HG02884 (cell line): ENCODE measurements at regions not wholly inside any gene's neighbourhood (a gene's known extent, or its start where the extent isn't known, plus 50 kb on each side); places are given as distances from the start of the nearest gene placed in this dataset.

ENCODE experiments used
- ATAC-seq: cut with Tn5 transposase; IDR thresholded peaks from one replicate; pipeline ENCODE4 v1.9.1; 2021; ENCODE audit warnings: mild to moderate bottlenecking, moderate library complexity; ENCODE audit not compliant: unreplicated experiment

DNA sequence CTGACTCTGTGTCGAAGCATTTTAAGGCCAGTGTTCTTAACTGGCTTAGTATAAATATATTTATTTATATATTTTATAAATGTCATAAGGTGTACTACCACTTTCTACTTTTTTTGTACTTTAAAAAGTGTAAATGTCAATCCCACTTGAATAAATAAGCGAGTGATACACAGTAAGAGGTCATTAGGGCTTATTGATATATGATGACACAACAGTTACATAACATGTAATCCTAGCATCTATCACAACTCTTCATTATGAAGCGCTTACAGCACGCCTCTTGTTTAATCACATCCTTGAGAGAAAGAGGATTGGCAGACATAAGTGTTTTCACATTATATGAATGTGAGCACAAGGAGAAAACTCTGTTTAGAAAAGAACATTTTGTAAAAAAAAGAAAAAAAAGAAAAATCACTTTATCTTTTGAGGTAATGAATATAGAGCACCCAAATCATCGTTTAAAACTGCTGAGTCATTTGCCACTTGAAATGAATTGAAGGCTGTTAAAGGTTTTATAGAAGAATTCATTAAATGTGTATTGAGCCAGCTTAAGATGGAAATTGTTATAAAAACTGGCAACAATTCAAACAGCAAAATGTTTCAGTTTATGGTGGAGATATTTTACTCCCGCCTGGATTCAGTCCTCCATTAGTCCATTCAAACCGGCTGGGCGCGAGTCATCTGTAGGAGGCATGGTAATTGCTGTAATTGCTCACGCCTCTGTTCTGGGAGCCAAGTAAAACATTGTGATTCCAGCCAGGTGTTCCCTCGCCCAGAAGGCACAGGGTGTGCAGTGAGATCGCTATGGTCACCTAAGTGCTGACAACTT, 627.3 kb upstream of the KIRREL3 start:
- no peak for ATAC-seq

DNA sequence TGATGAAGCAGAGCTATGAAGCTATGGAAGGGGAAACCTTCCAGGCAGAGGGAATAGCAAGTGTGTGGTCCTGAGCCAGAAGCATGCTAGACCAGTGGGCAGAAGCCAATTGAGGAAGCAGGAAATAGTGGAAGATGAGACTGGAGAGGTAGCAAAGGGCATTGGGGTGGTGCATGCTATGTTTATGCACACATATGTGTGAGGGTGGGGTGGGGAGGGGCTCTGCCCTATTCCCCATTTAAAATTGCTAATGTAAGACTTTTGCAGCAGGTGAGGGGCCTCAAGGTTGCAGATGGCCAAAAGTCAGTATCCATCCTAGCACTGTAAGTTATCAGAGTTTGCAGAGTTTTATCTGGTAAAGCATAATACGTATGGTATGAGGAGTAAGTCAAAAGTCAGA, 626.6 kb upstream of the KIRREL3 start:
- ATAC-seq = no peak

DNA sequence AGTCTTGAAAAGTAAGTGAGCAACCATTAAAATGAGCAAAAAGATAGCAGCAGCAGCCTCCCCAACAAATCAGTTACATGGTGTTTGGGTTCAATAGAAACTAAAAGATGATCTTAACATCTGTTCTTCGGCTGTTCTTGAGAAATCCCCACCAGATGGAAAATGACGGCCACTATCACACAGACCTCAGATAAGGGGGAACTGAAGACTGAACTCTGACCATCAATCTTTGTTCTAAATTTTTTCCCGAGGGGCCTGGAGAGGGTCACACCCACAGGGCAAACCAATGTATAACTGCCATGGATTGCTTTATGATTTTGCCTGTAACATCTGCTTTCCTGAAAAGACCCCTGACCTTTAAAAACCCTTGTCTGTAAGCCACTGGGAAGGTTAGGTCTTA, 624.8 kb upstream of the KIRREL3 start:
- no peak for ATAC-seq

DNA sequence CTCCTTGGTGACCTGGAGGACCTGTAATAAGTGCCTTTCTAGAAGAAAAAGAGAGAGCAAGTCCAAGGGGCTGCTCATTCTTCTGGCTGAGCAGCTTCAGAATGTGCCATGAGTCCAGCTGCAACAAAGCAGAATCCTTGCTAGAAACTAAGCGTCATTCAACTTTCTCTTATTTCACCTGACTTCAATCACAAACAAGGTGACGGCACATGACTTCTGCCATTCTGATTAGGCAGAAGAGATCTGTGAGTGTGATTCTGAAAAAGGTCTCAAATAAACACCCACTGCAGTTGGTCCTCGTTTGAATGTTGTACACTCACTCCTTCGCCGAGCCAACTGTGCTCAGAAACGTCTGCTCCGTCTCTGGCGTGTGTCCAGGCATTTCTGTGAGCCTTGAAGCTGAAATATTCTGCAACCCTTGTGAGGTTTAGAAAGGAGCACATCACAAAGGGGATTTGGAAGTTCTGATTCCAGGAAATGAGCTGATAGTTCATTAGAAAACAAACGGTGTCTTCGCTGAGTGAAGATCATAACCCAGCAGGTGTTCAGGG, 623.8 kb upstream of the KIRREL3 start:
- no peak for ATAC-seq

DNA sequence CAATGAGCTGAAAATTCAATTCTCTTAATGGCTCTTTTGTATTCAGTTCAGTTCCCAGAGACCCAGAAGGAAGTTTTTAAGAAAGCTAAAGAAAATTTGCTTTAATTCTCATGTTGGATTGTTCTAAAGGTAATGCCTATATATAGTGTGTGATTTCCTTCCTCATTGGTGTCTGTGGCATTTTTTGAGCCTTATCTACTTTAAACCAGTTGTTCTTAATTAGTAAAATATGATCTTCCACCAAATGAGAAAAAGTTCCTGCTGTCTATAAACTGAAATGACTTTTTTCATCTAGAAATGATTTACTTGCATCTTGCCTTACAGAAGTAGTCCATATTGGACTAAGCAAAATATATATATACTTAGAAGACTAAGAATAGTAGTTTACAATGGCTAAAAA, 622.1 kb upstream of the KIRREL3 start:
- no peak for ATAC-seq

DNA sequence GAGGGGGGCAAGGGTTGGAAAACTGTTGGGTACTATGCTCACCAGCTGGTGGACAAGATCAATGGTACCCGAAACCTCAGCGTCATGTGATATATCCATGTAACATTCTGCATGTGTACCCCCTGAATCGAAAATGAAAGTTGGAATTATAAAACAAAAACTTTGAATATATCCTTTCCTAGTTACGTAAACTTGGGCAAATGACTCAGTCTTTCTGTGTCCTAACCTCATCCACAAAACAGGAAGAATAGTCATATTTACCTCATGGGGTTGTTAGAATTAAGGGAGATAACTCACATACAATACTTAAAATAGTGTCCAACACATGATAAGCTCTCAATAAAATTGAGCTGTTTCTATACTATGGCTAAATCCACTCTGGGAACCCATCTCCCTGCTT, 620.1 kb upstream of the KIRREL3 start:
- no peak for ATAC-seq

DNA sequence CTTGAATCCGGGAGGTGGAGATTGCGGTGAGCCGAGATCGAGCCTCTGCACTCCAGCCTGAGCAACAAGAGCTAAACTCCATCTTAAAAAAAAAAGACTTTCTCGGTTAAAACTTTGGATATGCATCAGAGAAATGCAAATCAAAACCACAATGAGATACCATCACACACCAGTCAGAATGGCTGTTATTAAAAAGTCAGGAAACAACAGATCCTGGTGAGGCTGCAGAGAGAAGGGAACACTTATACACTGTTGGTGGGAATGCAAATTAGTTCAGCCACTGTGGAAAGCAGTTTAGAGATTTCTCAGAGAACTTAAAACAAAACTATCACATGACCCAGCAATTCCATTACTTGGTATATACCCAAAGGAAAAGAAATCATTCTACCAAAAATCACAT, 619.4 kb upstream of the KIRREL3 start:
- no peak for ATAC-seq

DNA sequence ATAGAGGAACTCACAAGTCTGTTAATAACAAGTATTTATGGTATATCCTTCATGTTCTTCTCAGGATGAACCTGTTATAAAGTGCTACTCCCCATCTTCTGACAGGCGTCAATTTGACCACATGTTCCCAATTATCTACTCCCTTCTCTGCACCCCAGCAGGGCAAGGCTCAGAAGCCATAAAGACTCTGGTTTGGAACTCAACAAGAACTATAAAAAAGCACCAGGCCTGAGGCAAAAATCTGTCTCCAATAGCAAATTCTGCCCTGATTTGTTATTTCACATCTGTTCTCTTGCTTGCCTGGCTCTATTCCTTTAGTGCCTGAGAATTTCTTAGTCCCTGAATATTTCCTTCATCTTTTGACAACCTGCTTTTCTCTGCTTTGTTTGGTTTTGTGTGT, 618.2 kb upstream of the KIRREL3 start:
- ATAC-seq = no peak

DNA sequence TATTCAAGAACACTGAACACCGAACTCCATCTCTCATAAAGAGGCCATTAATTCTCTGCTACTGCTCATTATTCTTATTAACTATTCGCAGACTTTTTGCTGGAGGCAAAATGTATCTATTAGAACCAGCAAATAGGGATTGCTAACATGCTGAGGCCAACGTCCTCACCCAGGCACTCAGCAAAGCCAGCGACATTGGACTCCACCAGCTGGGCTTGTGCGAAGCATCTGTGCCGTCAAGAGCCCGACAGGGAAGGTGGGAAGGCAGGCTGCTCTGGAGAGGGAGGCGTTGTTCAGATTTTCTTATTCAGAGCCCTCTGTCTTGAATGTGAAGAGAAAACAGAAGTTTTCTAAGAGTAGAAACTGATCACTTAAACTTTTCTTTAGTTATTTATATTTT, 615.6 kb upstream of the KIRREL3 start:
- ATAC-seq = no peak

DNA sequence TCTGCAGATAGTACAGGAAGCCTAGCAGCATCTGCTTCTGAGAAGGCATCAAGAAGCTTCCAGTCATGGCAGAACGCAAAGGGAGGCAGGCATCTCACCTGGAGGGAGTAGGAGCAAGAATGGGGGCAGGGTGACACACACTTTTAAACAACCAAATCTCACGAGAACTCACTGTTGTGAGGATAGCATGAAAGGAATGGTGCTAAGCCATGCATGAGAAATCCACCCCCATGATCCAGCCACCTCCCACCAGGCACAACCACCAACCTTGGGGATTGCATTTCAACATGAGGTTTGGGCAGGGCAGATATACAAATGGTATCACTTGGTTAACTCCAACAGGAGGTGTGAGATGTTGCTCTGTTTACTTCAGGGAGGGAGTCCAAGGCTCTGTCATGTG, 612.0 kb upstream of the KIRREL3 start:
- no peak for ATAC-seq

DNA sequence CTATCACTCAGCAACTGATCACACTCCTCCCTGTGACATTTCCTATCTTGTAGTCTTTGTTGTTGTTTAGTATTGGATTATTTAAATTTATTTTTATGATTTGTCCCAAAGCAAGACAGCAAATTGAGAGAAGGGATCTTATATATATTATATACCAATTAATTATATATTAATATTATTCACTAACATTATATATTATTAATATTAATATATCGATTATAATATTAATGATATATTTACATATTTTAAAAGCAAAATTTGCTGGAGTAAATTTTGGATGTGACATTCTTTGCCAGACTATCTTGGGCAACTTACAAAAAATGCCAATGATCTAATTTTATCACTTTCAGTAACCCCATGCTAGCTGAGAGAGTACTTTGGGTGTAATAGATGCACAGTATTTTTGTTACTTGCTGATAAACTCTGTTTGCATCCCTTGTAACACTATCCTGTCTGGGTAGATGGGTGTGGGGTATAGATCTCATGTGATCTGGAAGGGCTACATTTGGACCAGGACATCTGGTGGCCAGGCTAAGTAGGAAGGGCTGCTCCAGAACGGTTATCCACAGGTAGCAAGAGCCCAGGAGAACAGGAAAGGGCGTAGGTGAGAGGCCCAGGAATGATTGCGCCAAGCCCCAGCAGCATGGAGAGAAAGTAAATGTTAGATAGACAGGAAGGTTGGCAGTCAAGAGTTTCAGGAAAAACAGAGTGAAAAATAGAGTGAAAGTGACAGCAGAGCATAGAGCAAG, 608.6 kb upstream of the KIRREL3 start:
- no peak for ATAC-seq

DNA sequence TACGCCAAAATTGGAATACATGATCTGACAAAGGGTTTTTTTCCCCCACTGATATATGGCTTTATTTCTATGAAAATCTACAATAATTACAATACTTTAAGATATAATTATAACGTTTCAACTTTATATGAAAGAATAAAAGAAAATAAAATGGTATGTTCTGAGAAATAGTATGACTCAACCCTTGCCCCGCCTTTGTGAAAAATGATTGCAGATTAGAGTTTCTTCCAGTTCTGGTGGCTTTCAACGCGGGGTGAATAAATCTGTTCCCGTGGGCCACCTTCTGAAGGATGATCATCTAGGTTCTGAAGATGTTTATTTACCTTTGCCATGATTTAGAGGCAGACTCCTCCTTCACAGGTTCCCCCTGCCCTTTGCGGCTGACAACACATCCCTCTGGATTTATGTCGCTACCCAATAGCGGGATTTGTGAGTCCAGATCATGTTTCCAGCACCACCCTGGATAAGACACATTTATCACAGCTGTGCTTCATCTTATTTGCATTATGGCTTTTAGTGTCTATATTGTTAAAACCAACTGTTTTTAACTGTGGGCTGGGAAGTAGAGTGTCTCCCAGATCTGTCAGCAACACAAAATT, 607.0 kb upstream of the KIRREL3 start:
- ATAC-seq = no peak

DNA sequence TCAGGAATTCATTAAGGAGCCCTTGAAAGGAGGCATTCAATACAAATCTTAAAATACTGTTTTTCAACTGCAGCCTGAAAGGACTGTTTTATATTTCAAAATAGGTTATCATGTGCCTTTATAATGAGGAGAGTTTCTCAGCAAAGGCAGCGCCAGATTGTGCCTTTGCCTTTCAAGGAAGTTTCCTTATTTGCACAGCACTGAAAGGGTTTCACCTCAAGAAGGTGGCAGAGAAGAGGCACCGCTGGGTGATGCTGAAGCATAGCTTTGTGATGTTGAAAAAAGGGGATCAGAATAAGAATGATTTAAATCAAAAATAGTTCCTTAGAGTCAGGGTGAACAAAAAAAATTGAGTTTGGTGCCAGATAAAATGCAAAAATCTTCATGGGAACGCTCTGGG, 601.0 kb upstream of the KIRREL3 start:
- no peak for ATAC-seq

DNA sequence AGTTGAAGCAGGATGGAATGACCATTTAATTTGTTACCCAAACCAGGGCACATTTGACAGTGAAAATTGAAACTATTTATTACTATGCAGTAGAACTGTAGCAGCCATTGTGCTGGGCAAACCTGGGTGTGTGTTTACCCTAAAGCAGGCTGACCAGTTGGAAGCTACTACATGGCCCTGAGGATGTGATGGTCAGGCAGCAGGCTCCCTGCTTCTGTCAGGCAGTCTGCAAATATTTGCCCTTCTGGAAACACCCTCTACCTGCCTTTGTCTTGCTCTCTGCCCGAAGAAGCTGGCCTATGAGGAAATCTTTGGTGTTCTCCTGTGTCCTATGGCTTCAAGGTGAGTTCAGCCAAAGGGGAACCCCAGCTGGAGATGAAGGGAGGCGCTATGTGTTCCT, 600.1 kb upstream of the KIRREL3 start:
- no peak for ATAC-seq

DNA sequence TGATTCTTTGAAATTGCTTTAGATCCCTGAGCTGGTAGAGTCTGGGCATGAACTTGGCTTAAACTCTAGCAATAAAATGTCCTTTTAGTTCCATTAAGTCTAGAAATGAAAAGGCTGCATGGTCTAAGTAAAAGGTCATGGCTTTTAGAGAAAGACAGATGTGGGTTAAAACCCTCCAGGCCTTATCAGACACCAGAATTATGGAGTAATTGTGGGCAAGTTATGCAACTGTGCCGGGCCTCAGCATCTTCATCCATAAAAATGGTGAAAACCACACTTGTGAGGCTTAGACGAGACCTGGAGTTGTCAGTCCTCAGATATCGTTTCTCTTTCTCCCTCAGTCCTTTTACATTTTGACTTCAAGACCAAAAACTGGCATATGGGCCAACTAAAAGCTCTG, 597.9 kb upstream of the KIRREL3 start:
- no peak for ATAC-seq

DNA sequence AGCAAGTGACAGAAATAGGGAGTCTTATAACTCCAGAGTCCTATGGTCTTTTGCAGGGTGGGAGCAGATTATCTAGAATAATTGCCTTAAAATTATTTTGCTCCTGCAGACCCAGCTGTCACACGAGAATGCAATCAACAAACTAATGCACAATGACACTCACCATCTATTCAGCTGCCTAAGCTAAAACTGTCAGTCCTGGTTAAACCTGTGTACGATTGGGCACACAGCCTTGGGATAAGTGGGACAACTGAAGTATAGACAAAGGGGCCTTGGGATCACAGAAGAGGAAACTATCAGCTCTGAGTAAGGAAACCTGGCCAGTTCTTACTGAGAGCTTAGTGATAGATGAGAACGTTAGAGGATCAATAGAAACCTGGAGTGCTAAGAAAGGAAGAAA, 595.9 kb upstream of the KIRREL3 start:
- no peak for ATAC-seq

DNA sequence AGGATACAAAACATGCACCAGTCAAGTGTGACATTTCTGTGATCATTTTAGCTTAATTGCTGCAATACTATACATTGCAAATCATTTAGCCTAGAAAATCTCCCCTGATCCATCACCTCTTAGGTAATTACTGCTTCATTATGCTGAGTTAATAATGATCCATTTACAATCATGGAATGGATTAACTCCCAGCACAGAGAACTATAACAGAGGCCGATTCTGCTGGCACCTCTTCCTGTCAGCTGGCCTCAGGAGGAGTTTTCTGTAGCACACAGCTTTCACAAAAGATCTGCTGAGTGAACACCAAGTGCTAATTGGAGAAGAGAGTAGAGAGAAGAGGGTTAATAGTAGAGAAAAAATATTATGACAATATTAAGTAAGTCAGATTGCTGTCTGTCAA, 591.8 kb upstream of the KIRREL3 start:
- no peak for ATAC-seq

DNA sequence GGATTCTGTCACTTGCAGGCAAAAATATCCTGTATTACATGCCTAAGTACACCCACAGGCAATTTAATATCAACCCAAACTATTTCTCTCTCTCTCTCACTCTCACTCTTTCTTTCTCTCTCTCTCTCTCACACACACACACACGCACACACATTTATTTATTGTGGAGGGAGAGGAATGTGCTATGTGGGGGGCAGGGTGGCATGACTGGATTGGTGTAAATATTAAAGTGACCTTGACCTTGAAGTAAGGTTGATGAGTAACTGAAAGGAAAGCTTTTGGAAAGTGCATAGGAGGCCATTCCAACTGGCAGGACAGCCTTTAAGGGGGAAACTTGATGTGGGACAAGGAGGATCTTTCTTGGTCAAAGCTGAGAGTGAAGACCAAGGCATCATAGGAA, 589.7 kb upstream of the KIRREL3 start:
- ATAC-seq = no peak

DNA sequence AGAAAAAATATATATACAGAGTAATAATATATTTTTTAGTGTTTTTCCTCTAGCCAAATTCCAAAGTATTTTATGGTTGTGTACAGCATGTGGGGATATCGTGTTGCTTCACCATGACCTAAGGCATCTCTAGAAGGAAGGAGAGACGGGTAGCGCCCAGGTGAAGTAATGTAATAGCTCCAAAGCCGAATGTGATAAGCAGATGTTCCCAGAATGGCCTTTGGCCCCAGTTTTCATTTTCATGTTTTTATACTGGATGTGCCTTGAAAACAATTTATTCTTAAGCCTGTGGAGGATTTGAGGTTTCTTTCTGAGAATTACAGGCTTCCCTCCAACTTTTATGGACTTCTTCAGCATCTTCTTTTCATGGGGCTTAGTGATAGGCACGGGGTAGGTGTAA, 587.9 kb upstream of the KIRREL3 start:
- no peak for ATAC-seq

DNA sequence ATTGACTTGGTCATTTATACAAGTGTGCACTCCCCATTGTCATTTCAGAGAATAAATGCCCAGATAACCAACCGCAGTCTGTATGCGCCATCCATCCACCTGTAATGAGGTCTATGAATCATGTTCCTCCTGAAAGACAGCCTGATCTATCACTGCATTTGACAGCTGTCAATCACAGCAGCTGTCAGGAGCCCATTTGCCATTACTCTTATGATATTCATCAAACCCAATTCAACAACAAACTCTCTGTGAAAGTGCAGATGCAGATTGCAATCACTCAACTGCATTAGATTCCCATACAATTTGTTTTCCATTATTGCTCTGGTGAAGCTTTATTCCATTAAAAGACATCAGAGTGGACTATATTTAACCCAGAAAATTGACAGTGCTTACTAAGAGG, 586.9 kb upstream of the KIRREL3 start:
- ATAC-seq = no peak

DNA sequence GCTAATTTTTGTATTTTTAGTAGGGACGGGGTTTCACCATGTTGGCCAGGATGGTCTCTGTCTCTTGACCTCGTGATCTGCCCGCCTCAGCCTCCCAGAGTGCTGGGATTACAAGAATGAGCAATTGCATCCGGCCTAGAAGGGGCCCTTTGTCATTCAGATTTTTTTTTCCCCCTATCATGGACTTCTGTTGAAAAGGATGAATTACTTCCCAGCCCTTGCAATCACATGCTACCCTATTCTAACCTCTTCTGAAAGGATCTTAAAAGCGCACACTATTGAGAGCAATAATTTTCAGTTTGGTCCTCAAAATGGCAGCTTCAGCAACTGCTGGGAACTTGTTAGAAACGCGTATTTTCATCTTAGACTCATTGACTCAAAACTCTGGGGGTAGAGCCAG, 575.6 kb upstream of the KIRREL3 start:
- ATAC-seq = no peak

DNA sequence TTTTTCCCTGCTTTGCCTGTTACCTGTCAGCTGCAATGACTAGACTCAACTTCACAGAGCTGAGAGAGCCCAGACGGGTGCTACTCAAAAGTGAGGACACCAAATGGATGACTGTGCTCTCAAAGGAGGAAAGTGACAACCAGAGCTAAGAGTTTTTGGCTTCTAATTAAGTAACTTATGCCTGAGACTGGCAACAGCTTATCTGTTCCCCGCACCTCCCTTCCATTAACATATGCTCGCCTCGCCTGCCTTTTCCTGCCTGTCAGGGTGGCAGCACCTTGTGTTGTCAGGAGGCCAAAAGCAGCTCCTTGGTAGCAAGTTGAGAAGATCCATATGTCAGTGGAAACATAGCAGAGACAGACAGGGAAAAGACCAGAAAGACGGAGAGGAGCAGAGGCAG, 573.9 kb upstream of the KIRREL3 start:
- ATAC-seq = no peak
